Prostate gland (tissue), 2 donors: ENCODE measurements at regions not wholly inside any gene's neighbourhood (a gene's known extent, or its start where the extent isn't known, plus 50 kb on each side); places are given as distances from the start of the nearest gene placed in this dataset.
"Not testable (repeated sequence)": the region's sequence is repeated elsewhere in the genome, so short reads cannot be mapped to it uniquely, and the experiment has no call there.

Experiments used
- POLR2AphosphoS5 ChIP-seq: sonication (generic); formaldehyde crosslinking; IDR thresholded peaks from one replicate; pipeline ENCODE4 v1.6.1; 2017; ENCODE audit warnings: antibody characterized with exemption
- TF ChIP-seq, protein P1 (sequence below), 4 experiments: fragments of 200-600 bp in 2 of 4; fragments of 450-650 bp in 2 of 4; sonication (generic) in 2 of 4; IDR thresholded peaks; 1 replicate in 3 of 4; 2 replicates in 1 of 4; pipeline ENCODE4 v1.5.1; 2016 to 2019; ENCODE audit warnings: antibody characterized with exemption in 4 of 4, mild to moderate bottlenecking in 2 of 4, moderate library complexity in 2 of 4

DNA sequence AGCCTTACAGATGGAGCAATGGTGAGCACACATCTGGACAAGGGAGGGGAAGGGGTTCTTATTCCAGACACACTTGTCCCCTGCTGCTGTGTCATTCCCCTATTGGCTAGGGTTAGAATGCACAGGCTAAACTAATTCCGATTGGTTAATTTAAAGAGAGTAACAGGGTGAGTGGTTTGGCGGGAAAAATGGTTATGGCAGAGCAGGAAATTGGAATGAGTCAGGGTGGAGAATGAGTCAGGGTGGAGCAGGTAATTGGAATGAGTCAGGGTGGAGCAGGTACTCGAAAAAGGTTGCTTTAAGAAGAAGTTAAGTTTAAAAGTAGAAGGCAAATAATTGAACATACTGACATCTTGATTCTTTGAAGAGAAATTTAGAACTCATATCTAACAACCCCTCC lies 112.5 kb downstream of the VSIG4 start:
- TF ChIP-seq, protein P1, sequence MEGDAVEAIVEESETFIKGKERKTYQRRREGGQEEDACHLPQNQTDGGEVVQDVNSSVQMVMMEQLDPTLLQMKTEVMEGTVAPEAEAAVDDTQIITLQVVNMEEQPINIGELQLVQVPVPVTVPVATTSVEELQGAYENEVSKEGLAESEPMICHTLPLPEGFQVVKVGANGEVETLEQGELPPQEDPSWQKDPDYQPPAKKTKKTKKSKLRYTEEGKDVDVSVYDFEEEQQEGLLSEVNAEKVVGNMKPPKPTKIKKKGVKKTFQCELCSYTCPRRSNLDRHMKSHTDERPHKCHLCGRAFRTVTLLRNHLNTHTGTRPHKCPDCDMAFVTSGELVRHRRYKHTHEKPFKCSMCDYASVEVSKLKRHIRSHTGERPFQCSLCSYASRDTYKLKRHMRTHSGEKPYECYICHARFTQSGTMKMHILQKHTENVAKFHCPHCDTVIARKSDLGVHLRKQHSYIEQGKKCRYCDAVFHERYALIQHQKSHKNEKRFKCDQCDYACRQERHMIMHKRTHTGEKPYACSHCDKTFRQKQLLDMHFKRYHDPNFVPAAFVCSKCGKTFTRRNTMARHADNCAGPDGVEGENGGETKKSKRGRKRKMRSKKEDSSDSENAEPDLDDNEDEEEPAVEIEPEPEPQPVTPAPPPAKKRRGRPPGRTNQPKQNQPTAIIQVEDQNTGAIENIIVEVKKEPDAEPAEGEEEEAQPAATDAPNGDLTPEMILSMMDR (IDR thresholded peaks at IDR 0.05): not testable (repeated sequence)
- TF ChIP-seq POLR2AphosphoS5: not testable (repeated sequence)
